Activated CD4-positive, alpha-beta T cell treated with anti-CD3 and anti-CD28 coated beads for 36 hours (primary cell): ENCODE measurements at regions not wholly inside any gene's neighbourhood (a gene's known extent, or its start where the extent isn't known, plus 50 kb on each side); places are given as distances from the start of the nearest gene placed in this dataset.

Source experiments
- ATAC-seq: fragments of 200-7000 bp; cut with Tn5 transposase; one replicate; pipeline ENCODE4 v1.10.0; 2021; ENCODE audit warnings: mild to moderate bottlenecking, moderate library complexity
- CTCF ChIA-PET: fragments of 350-600 bp; sonication (Branson Sonifier 250); formaldehyde crosslinking; loops from one replicate; lab custom pipeline; 2021; ENCODE audit warnings: antibody characterized with exemption; lab: Charles Lee
- POLR2A ChIA-PET: fragments of 350-600 bp; sonication (Branson Sonifier 250); formaldehyde crosslinking; loops from one replicate; lab custom pipeline; 2021; ENCODE audit warnings: antibody characterized with exemption, inconsistent platforms; lab: Charles Lee
- DNase-seq: peaks from one replicate; pipeline ENCODE4 v3.0.0-alpha.2; 2020
- H3K27ac Mint-ChIP-seq: one replicate; pipeline ENCODE4 v1.8.0; 2021; ENCODE audit warnings: mixed read lengths
- H3K27me3 Mint-ChIP-seq: one replicate; pipeline ENCODE4 v1.8.0; 2021; ENCODE audit warnings: mixed read lengths
- H3K36me3 Mint-ChIP-seq: one replicate; pipeline ENCODE4 v1.8.0; 2021; ENCODE audit warnings: low read depth, mixed read lengths
- H3K4me1 Mint-ChIP-seq: one replicate; pipeline ENCODE4 v1.8.0; 2021; ENCODE audit warnings: mixed read lengths
- H3K4me3 Mint-ChIP-seq: one replicate; pipeline ENCODE4 v1.8.0; 2021; ENCODE audit warnings: mild to moderate bottlenecking, moderate library complexity, mixed read lengths
- H3K9me3 Mint-ChIP-seq: one replicate; pipeline ENCODE4 v1.8.0; 2021; ENCODE audit warnings: low read depth, mixed read lengths
- intact Hi-C, 2 experiments: fragments of 100-400 bp; cut with DNase I in 1 of 2; cut with micrococcal nuclease in 1 of 2; formaldehyde crosslinking; loops; one replicate each; pipeline versions ENCODE4 v1.14.2 to v1.15.1; 2022 to 2024; cut with DNase I, micrococcal nuclease

- intact Hi-C loops = no loop called here
- DNase-seq (no peak), ATAC-seq (no peak)
- ChIA-PET CTCF (no interaction called here), POLR2A (no interaction called here)
- peaks cover 22% of the 10 kb centered on the region for H3K27me3 Mint-ChIP-seq
- H3K9me3 Mint-ChIP-seq = no peaks in the 10 kb centered on the region
- H3K36me3 Mint-ChIP-seq = no peaks in the 10 kb centered on the region
- no peak overlapping the region for H3K4me3 Mint-ChIP-seq
- H3K4me1 Mint-ChIP-seq = no peaks in the 10 kb centered on the region
- no peak overlapping the region for H3K27ac Mint-ChIP-seq
Observed at GRCh38 chr14:76607510-76607909, 153.8 kb upstream of the VASH1 start.

DNA sequence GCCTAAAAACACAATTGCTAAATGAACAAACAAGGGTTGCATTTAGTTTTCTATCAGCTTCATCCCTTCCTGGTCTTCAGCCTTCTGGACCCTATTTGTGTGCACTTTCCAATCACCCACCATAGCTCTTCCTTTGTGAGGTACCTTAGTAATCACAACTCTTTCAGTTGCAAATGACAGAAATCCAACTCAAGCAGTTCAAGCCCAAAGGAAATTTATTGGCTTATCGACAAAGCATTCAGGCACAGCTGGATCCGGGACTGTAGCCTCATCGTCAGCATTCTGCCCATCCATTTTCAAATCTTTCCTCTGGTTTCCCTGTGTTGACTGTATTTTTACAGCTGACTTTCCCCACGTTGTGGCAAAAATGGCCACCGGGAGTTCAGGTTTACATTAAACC, 148.6 kb upstream of the VASH1 start:
- Mint-ChIP-seq H3K27ac (no peak overlapping the region), H3K9me3 (peaks cover 7% of the 10 kb centered on the region), H3K4me3 (no peak overlapping the region), H3K4me1 (no peaks in the 10 kb centered on the region), H3K36me3 (peaks cover 2% of the 10 kb centered on the region), H3K27me3 (peaks cover 21% of the 10 kb centered on the region)
- CTCF ChIA-PET = interaction anchor here (0.7 kb wide), 1 partner anchor 104 kb away, joined by 3 read pairs; no protein-coding TSS in a partner anchor
- intact Hi-C loops = loop anchor here in 1 of 2 experiments (10.0 kb wide), 1 partner anchor 508 kb away; no protein-coding TSS in a partner anchor
- DNase-seq (no peak), ATAC-seq (no peak)
- POLR2A ChIA-PET = no interaction called here

DNA sequence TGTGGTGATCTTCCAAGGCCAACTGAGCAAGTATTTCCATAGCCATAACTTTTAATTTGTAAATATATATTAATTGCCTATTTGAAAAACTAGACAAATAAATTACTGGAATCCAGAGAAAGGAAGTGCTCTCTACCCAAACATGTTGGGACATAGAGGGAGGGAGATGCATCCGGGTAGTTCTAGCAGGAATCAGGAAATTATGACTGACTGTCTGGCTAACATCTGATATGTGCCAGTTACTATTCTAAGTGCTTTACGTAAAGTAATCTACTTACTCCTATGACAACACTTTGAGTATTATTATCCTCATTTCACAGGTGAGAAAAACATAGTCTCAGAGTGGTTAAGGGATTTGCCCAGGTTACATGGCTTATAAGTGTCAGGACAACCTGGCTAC, 147.7 kb upstream of the VASH1 start:
- H3K27ac Mint-ChIP-seq = no peak overlapping the region
- H3K27me3 Mint-ChIP-seq = peaks cover 18% of the 10 kb centered on the region
- DNase-seq = no peak
- H3K4me3 Mint-ChIP-seq = no peak overlapping the region
- CTCF ChIA-PET = no interaction called here
- ATAC-seq = no peak
- H3K9me3 Mint-ChIP-seq = peaks cover 12% of the 10 kb centered on the region
- intact Hi-C loops = loop anchor here in 1 of 2 experiments (10.0 kb wide), 1 partner anchor 509 kb away; no protein-coding TSS in a partner anchor
- H3K36me3 Mint-ChIP-seq = peaks cover 2% of the 10 kb centered on the region
- no peaks in the 10 kb centered on the region for H3K4me1 Mint-ChIP-seq
- POLR2A ChIA-PET = no interaction called here

GRCh38 chr14:76615331-76615730, 145.9 kb upstream of the VASH1 start:
- DNase-seq = no peak
- Mint-ChIP-seq H3K27ac (no peak overlapping the region), H3K9me3 (peaks cover 12% of the 10 kb centered on the region), H3K36me3 (peaks cover 2% of the 10 kb centered on the region), H3K4me1 (no peaks in the 10 kb centered on the region), H3K4me3 (no peak overlapping the region), H3K27me3 (peaks cover 14% of the 10 kb centered on the region)
- CTCF ChIA-PET = no interaction called here
- POLR2A ChIA-PET = no interaction called here
- ATAC-seq = no peak
- intact Hi-C loops = loop anchor here in 1 of 2 experiments (10.0 kb wide), 1 partner anchor 511 kb away; no protein-coding TSS in a partner anchor

GRCh38 chr14:76617440-76617839, 143.8 kb upstream of the VASH1 start:
- Mint-ChIP-seq H3K27me3 (peaks cover 6% of the 10 kb centered on the region), H3K4me1 (no peaks in the 10 kb centered on the region), H3K27ac (no peak overlapping the region), H3K36me3 (peaks cover 2% of the 10 kb centered on the region), H3K9me3 (peaks cover 12% of the 10 kb centered on the region), H3K4me3 (no peak overlapping the region)
- intact Hi-C loops = loop anchor here in 1 of 2 experiments (10.0 kb wide), 1 partner anchor 513 kb away; no protein-coding TSS in a partner anchor
- ATAC-seq (no peak), DNase-seq (no peak)
- ChIA-PET CTCF (no interaction called here), POLR2A (no interaction called here)

GRCh38 chr14:76636602-76637001, 124.7 kb upstream of the VASH1 start:
- Mint-ChIP-seq H3K9me3 (no peaks in the 10 kb centered on the region), H3K4me3 (no peak overlapping the region), H3K27ac (no peak overlapping the region), H3K4me1 (no peaks in the 10 kb centered on the region), H3K36me3 (no peaks in the 10 kb centered on the region), H3K27me3 (peaks cover 7% of the 10 kb centered on the region)
- no peak for DNase-seq
- ChIA-PET CTCF (no interaction called here), POLR2A (no interaction called here)
- intact Hi-C loops = no loop called here
- no peak for ATAC-seq

GRCh38 chr14:76638841-76639240, 122.4 kb upstream of the VASH1 start:
- DNase-seq (no peak), ATAC-seq (no peak)
- Mint-ChIP-seq H3K27ac (no peak overlapping the region), H3K4me1 (no peaks in the 10 kb centered on the region), H3K9me3 (no peaks in the 10 kb centered on the region), H3K36me3 (no peaks in the 10 kb centered on the region), H3K4me3 (no peak overlapping the region), H3K27me3 (peaks cover 15% of the 10 kb centered on the region)
- intact Hi-C loops = no loop called here
- ChIA-PET CTCF (no interaction called here), POLR2A (no interaction called here)

DNA sequence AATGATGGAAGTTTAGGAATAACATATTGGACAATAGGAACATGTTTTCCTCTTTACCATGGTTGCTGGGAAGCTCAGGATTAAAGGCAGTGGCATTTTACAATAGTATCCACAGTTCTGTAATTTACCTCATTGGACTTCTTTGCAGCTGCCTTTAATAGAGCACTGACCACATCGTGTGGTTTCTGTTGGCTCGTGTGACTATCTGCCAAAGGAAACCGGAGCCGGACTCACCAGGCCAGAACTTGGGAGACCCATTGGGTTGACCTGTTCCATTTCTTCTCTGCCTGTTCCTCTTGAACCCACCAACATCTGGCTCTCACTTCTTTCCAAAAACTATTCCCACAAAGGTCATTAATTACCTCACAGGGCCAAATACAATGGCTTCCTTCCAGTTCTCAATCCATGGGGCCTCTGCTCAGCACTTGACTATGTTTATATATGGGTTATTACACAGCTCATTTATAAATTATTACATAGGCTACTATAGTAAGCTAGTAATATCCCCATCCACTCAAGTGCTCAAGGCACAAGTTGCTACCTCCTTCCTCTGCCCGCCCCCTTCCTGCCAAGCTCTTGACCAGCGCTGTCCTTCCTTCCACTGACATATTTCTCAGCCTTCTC, 121.5 kb upstream of the VASH1 start:
- DNase-seq = no peak
- intact Hi-C loops = no loop called here
- no peak for ATAC-seq
- POLR2A ChIA-PET = no interaction called here
- no peak overlapping the region for H3K4me3 Mint-ChIP-seq
- CTCF ChIA-PET = no interaction called here
- no peaks in the 10 kb centered on the region for H3K4me1 Mint-ChIP-seq
- no peak overlapping the region for H3K27ac Mint-ChIP-seq
- H3K27me3 Mint-ChIP-seq = peaks cover 15% of the 10 kb centered on the region
- no peaks in the 10 kb centered on the region for H3K9me3 Mint-ChIP-seq
- no peaks in the 10 kb centered on the region for H3K36me3 Mint-ChIP-seq

- DNase-seq (no peak), ATAC-seq (no peak)
- H3K27ac Mint-ChIP-seq = no peak overlapping the region
- POLR2A ChIA-PET = no interaction called here
- intact Hi-C loops = no loop called here
- peaks cover 13% of the 10 kb centered on the region for H3K27me3 Mint-ChIP-seq
- H3K9me3 Mint-ChIP-seq = no peaks in the 10 kb centered on the region
- CTCF ChIA-PET = no interaction called here
- no peaks in the 10 kb centered on the region for H3K4me1 Mint-ChIP-seq
- no peak overlapping the region for H3K4me3 Mint-ChIP-seq
- no peaks in the 10 kb centered on the region for H3K36me3 Mint-ChIP-seq
Observed at GRCh38 chr14:76640923-76641395, 120.3 kb upstream of the VASH1 start.

DNA sequence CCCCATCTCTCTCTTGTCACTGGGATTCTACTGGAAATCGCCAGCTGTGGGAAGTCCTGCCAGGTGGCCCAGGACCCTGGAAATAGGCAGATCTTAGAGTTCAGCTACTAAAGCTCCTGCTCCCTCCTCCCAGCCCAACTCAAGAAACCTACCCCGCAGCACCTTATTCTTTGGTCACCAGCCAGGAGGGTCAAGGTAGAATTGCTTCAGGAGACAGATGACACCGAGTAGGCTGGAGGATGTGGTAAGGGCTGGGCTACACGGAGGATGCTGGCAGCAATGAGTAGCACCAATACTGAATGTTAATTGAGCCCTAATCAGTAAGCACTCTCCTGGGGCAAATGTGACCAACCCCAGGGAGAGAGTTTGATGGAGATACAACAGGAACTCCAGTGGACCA, 119.7 kb upstream of the VASH1 start:
- H3K27ac Mint-ChIP-seq = no peak overlapping the region

GRCh38 chr14:76643887-76644286, 117.4 kb upstream of the VASH1 start:
- no peaks in the 10 kb centered on the region for H3K36me3 Mint-ChIP-seq
- no peaks in the 10 kb centered on the region for H3K4me1 Mint-ChIP-seq
- POLR2A ChIA-PET = no interaction called here

More for the DNA sequence above, 119.7 kb upstream of the VASH1 start:
- peaks cover 12% of the 10 kb centered on the region for H3K27me3 Mint-ChIP-seq
- no peaks in the 10 kb centered on the region for H3K4me1 Mint-ChIP-seq
- intact Hi-C loops = no loop called here
- CTCF ChIA-PET = no interaction called here
- no peak overlapping the region for H3K4me3 Mint-ChIP-seq
- ATAC-seq (no peak), DNase-seq (no peak)
- POLR2A ChIA-PET = no interaction called here
- H3K36me3 Mint-ChIP-seq = no peaks in the 10 kb centered on the region
- H3K9me3 Mint-ChIP-seq = no peaks in the 10 kb centered on the region

DNA sequence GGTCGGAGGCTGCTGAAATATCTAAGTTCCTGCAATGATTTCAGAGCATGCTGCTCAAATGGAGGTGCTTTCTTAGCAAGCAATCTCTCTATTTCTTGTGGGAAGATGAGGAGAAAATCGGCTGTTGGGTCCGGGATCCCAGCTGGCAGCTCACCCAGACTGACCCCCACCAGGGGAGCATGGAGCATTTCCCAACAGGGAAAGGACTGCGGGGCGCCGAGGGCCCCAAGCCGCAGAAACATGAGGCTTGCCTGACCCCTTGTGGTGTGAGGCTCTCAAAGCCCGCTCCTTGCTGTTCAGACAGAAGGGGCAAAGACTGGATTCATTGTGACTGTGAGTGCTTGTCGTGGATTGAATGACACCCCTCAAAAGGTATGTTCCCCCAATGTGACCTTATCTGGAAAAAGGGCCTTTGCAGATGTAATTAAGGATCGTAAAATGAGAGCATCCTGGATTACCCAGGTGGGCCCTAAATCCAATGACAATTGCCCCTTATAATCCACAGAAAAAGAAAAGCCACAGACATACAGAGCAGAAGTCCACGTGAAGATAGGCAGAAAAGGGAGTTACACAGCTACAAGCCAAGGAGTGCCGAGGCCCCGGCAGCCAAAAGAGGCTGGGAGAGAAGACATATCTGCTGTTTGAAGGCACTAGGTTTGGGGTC, 116.3 kb upstream of the VASH1 start:
- no peaks in the 10 kb centered on the region for H3K9me3 Mint-ChIP-seq
- intact Hi-C loops = no loop called here
- H3K4me1 Mint-ChIP-seq = no peaks in the 10 kb centered on the region
- no peak overlapping the region for H3K4me3 Mint-ChIP-seq
- ChIA-PET CTCF (interaction anchor here (0.6 to 1.1 kb wide), 3 partner anchors 9 to 194 kb away, joined by 3 to 5 read pairs (median 3); no protein-coding TSS in a partner anchor), POLR2A (no interaction called here)
- no peak for ATAC-seq
- H3K36me3 Mint-ChIP-seq = no peaks in the 10 kb centered on the region
- no peak overlapping the region for H3K27ac Mint-ChIP-seq
- DNase-seq = peak; percentile 45
- H3K27me3 Mint-ChIP-seq = peaks cover 9% of the 10 kb centered on the region

More at GRCh38 chr14:76643887-76644286, 117.4 kb upstream of the VASH1 start:
- CTCF ChIA-PET = no interaction called here
- DNase-seq (no peak), ATAC-seq (no peak)
- no peaks in the 10 kb centered on the region for H3K9me3 Mint-ChIP-seq
- no peak overlapping the region for H3K27ac Mint-ChIP-seq
- intact Hi-C loops = no loop called here
- peaks cover 9% of the 10 kb centered on the region for H3K27me3 Mint-ChIP-seq
- H3K4me3 Mint-ChIP-seq = no peak overlapping the region
